ENCODE measurements at regions not wholly inside any gene's neighbourhood (a gene's known extent, or its start where the extent isn't known, plus 50 kb on each side); places are given as distances from the start of the nearest gene placed in this dataset.

DNA sequence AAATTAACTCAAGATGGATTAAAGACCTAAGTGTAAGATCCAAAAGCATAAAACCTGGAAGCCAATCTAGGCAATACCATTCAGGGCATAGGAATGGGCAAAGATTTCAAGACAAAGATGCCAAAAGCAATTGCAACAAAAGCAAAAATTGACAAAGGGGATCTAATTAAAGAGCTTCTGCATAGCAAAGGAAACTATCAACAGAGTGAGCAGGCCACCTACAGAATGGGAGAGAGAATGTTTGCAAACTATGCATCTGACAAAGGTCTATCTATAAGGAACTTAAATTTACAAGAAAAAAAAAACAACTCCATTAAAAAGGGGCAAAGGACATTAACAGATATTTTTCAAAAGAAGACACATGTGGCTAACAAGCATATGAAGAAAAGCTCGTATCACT lies 171.9 kb downstream of the RAB28 start:
- TF ChIP-seq, protein P1, sequence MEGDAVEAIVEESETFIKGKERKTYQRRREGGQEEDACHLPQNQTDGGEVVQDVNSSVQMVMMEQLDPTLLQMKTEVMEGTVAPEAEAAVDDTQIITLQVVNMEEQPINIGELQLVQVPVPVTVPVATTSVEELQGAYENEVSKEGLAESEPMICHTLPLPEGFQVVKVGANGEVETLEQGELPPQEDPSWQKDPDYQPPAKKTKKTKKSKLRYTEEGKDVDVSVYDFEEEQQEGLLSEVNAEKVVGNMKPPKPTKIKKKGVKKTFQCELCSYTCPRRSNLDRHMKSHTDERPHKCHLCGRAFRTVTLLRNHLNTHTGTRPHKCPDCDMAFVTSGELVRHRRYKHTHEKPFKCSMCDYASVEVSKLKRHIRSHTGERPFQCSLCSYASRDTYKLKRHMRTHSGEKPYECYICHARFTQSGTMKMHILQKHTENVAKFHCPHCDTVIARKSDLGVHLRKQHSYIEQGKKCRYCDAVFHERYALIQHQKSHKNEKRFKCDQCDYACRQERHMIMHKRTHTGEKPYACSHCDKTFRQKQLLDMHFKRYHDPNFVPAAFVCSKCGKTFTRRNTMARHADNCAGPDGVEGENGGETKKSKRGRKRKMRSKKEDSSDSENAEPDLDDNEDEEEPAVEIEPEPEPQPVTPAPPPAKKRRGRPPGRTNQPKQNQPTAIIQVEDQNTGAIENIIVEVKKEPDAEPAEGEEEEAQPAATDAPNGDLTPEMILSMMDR (IDR thresholded peaks at IDR 0.05): no peak
- TF ChIP-seq POLR2A (IDR thresholded peaks at IDR 0.05): no peak
- TF ChIP-seq EP300 (IDR thresholded peaks at IDR 0.05): no peak
